Liver (tissue), 3 donors: ENCODE measurements at regions not wholly inside any gene's neighbourhood (a gene's known extent, or its start where the extent isn't known, plus 50 kb on each side); places are given as distances from the start of the nearest gene placed in this dataset.

Source experiments
- CTCF ChIP-seq: fragments of 150-350 bp; IDR thresholded peaks from 2 replicates; pipeline ENCODE4 v1.5.1; 2017; ENCODE audit warnings: improper control_type of control experiment, low read depth, low read length; ENCODE audit not compliant: missing input control
- HNF4A ChIP-seq, 2 donors: conservative IDR thresholded peaks; 2 replicates each; pipeline ENCODE4 v1.6.1; 2016; ENCODE audit warnings: antibody characterized with exemption in 2 of 2, mild to moderate bottlenecking in 2 of 2
- RAD21 ChIP-seq, 2 donors: IDR thresholded peaks; 2 replicates each; pipeline ENCODE4 v1.6.1; 2016; ENCODE audit warnings: antibody characterized with exemption in 2 of 2, mild to moderate bottlenecking in 2 of 2
- REST ChIP-seq: IDR thresholded peaks from 2 replicates; pipeline ENCODE4 v1.6.1; 2016; ENCODE audit warnings: antibody characterized with exemption, mild to moderate bottlenecking
- SP1 ChIP-seq: IDR thresholded peaks from 2 replicates; pipeline ENCODE4 v1.6.1; 2018; ENCODE audit warnings: antibody characterized with exemption, mild to moderate bottlenecking
- TAF1 ChIP-seq: conservative IDR thresholded peaks from 2 replicates; pipeline ENCODE4 v1.6.1; 2016; ENCODE audit warnings: antibody characterized with exemption, mild to moderate bottlenecking
- donor health status: healthy.
- donor health status: healthy.

- no peak for TF ChIP-seq CTCF
- no peak for TF ChIP-seq RAD21 (IDR thresholded peaks at IDR 0.05)
- TF ChIP-seq REST: no peak
- TF ChIP-seq SP1: no peak
- TF ChIP-seq HNF4A (conservative IDR thresholded peaks at IDR 0.05): no peak
- TF ChIP-seq TAF1: no peak
Observed at GRCh38 chr2:9772999-9773902, 70.0 kb upstream of the TAF1B start.
